Prostate gland (tissue), 2 donors: ENCODE measurements at regions not wholly inside any gene's neighbourhood (a gene's known extent, or its start where the extent isn't known, plus 50 kb on each side); places are given as distances from the start of the nearest gene placed in this dataset.

Experiments used
- POLR2A ChIP-seq: fragments of 450-650 bp; IDR thresholded peaks from one replicate; pipeline ENCODE4 v1.6.1; 2016; ENCODE audit warnings: antibody characterized with exemption, mild to moderate bottlenecking
- POLR2AphosphoS5 ChIP-seq: sonication (generic); formaldehyde crosslinking; IDR thresholded peaks from one replicate; pipeline ENCODE4 v1.6.1; 2017; ENCODE audit warnings: antibody characterized with exemption
- TF ChIP-seq, protein P1 (sequence below), 4 experiments: fragments of 200-600 bp in 2 of 4; fragments of 450-650 bp in 2 of 4; sonication (generic) in 2 of 4; IDR thresholded peaks; 1 replicate in 3 of 4; 2 replicates in 1 of 4; pipeline ENCODE4 v1.5.1; 2016 to 2019; ENCODE audit warnings: antibody characterized with exemption in 4 of 4, mild to moderate bottlenecking in 2 of 4, moderate library complexity in 2 of 4

GRCh38 chr3:53999725-54000124, 108.1 kb upstream of the SELENOK start:
- no peak for TF ChIP-seq POLR2AphosphoS5
- TF ChIP-seq, protein P1, sequence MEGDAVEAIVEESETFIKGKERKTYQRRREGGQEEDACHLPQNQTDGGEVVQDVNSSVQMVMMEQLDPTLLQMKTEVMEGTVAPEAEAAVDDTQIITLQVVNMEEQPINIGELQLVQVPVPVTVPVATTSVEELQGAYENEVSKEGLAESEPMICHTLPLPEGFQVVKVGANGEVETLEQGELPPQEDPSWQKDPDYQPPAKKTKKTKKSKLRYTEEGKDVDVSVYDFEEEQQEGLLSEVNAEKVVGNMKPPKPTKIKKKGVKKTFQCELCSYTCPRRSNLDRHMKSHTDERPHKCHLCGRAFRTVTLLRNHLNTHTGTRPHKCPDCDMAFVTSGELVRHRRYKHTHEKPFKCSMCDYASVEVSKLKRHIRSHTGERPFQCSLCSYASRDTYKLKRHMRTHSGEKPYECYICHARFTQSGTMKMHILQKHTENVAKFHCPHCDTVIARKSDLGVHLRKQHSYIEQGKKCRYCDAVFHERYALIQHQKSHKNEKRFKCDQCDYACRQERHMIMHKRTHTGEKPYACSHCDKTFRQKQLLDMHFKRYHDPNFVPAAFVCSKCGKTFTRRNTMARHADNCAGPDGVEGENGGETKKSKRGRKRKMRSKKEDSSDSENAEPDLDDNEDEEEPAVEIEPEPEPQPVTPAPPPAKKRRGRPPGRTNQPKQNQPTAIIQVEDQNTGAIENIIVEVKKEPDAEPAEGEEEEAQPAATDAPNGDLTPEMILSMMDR (IDR thresholded peaks at IDR 0.05) = no peak
- no peak for TF ChIP-seq POLR2A
